Parathyroid adenoma (tissue), 2 donors: ENCODE measurements at regions not wholly inside any gene's neighbourhood (a gene's known extent, or its start where the extent isn't known, plus 50 kb on each side); places are given as distances from the start of the nearest gene placed in this dataset.

Source experiments
- H2AFZ ChIP-seq: fragments of 300-600 bp; sonication (generic); one replicate; pipeline ENCODE4 v1.7.0; 2017; ENCODE audit warnings: antibody characterized with exemption, mild to moderate bottlenecking
- H3K27ac ChIP-seq: fragments of 300-600 bp; sonication (generic); one replicate; pipeline ENCODE4 v1.7.0; 2017
- H3K27me3 ChIP-seq: fragments of 300-600 bp; sonication (generic); one replicate; pipeline ENCODE4 v1.7.0; 2017; ENCODE audit warnings: low read length; ENCODE audit not compliant: control insufficient read depth, insufficient read depth
- H3K36me3 ChIP-seq: fragments of 300-600 bp; sonication (generic); one replicate; pipeline ENCODE4 v1.7.0; 2017; ENCODE audit warnings: low read length; ENCODE audit not compliant: control insufficient read depth, insufficient read depth
- H3K4me1 ChIP-seq: fragments of 300-600 bp; sonication (generic); one replicate; pipeline ENCODE4 v1.7.0; 2017; ENCODE audit warnings: control low read depth
- H3K4me2 ChIP-seq: fragments of 300-600 bp; sonication (generic); one replicate; pipeline ENCODE4 v1.7.0; 2017; ENCODE audit warnings: low read length
- H3K4me3 ChIP-seq: fragments of 300-600 bp; sonication (generic); one replicate; pipeline ENCODE4 v1.7.0; 2017; ENCODE audit warnings: low read depth, low read length
- H3K79me2 ChIP-seq: fragments of 300-600 bp; sonication (generic); one replicate; pipeline ENCODE4 v1.7.0; 2017; ENCODE audit warnings: control low read depth
- H3K9ac ChIP-seq: fragments of 300-600 bp; sonication (generic); one replicate; pipeline ENCODE4 v1.7.0; 2017; ENCODE audit warnings: mild to moderate bottlenecking
- H3K9me3 ChIP-seq: fragments of 300-600 bp; sonication (generic); one replicate; pipeline ENCODE4 v1.7.0; 2017; ENCODE audit warnings: low read length; ENCODE audit not compliant: control insufficient read depth
- CTCF ChIP-seq: fragments of 300-600 bp; sonication (generic); IDR thresholded peaks from one replicate; pipeline ENCODE4 v1.7.0; 2017; ENCODE audit warnings: antibody characterized with exemption, mild to moderate bottlenecking
- donor health status: primary hyperparathyroidism.

GRCh38 chr2:109669731-109670130, 55.6 kb downstream of the SOWAHC start:
- Histone ChIP-seq H3K4me3 (no peak overlapping the region), H3K4me1 (no peaks in the 10 kb centered on the region), H2AFZ (no peak overlapping the region), H3K27me3 (no peaks in the 10 kb centered on the region), H3K79me2 (no peaks in the 10 kb centered on the region), H3K27ac (no peak overlapping the region), H3K9ac (no peak overlapping the region), H3K36me3 (no peaks in the 10 kb centered on the region), H3K4me2 (no peak overlapping the region), H3K9me3 (no peaks in the 10 kb centered on the region)
- TF ChIP-seq CTCF = no peak

- Histone ChIP-seq H3K9me3 (no peaks in the 10 kb centered on the region), H3K9ac (no peak overlapping the region), H3K36me3 (no peaks in the 10 kb centered on the region), H3K27me3 (no peaks in the 10 kb centered on the region), H3K4me2 (no peak overlapping the region), H3K4me1 (no peaks in the 10 kb centered on the region), H3K4me3 (no peak overlapping the region), H3K27ac (no peak overlapping the region), H3K79me2 (no peaks in the 10 kb centered on the region), H2AFZ (no peak overlapping the region)
- TF ChIP-seq CTCF = no peak
Observed at GRCh38 chr2:109670556-109671411, 56.6 kb downstream of the SOWAHC start.

DNA sequence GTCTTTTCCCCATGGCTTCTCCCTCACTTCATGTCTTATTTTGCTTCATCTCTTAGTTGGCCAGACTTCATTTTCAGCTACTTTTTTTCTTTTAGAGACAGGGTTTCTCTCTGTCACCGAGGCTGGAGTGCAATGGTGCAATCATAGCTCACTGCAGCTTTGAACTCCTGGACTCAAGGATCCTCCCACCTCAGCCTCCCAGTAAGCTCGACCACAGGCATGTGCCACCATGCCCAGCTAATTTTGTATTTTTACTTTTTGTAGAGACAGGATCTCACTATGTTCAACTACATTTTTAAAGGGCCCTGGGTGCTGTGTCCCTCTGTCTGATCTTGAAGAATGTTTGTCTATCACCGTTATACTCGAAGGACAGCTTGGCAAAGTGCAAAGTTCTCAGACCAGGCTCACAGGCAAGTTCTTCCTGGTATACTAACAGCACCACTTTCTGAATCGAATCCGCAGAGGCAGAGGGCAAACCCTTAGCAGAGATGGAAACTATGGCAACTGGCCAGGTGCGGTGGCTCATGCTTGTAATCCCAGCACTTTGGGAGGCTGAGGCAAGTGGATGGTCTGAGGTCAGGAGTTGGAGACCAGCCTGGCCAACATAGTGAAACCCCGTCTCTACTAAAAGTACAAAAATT, 60.9 kb downstream of the SOWAHC start:
- H3K79me2 ChIP-seq = no peaks in the 10 kb centered on the region
- TF ChIP-seq CTCF = no peak
- no peak overlapping the region for H3K27ac ChIP-seq
- H2AFZ ChIP-seq = no peak overlapping the region
- no peak overlapping the region for H3K9ac ChIP-seq
- H3K4me1 ChIP-seq = no peaks in the 10 kb centered on the region
- no peaks in the 10 kb centered on the region for H3K9me3 ChIP-seq
- H3K27me3 ChIP-seq = no peaks in the 10 kb centered on the region
- no peaks in the 10 kb centered on the region for H3K36me3 ChIP-seq
- no peak overlapping the region for H3K4me2 ChIP-seq
- H3K4me3 ChIP-seq = no peak overlapping the region

- Histone ChIP-seq H3K27me3 (no peaks in the 10 kb centered on the region), H3K79me2 (no peaks in the 10 kb centered on the region), H3K27ac (no peak overlapping the region), H3K9me3 (no peaks in the 10 kb centered on the region), H2AFZ (no peak overlapping the region), H3K36me3 (no peaks in the 10 kb centered on the region), H3K4me2 (no peak overlapping the region), H3K4me1 (no peaks in the 10 kb centered on the region), H3K4me3 (no peak overlapping the region), H3K9ac (no peak overlapping the region)
- TF ChIP-seq CTCF = no peak
Observed at GRCh38 chr2:109675666-109676345, 61.6 kb downstream of the SOWAHC start.
